OCI-LY1 (cell line): ENCODE measurements at regions not wholly inside any gene's neighbourhood (a gene's known extent, or its start where the extent isn't known, plus 50 kb on each side); places are given as distances from the start of the nearest gene placed in this dataset.

Experiments used
- H2AFZ ChIP-seq: fragments of 200-600 bp; sonication (generic), shearing (Covaris generic); 2 replicates; pipeline ENCODE4 v1.6.0; 2014; ENCODE audit warnings: antibody characterized with exemption, mild to moderate bottlenecking, low read length
- H3F3A ChIP-seq: fragments of 200-600 bp; sonication (generic), shearing (Covaris generic); 2 replicates; pipeline ENCODE4 v1.6.0; 2014; ENCODE audit warnings: mild to moderate bottlenecking, antibody characterized with exemption, low read length, moderate library complexity; ENCODE audit not compliant: insufficient read depth
- H3K27ac ChIP-seq: fragments of 200-600 bp; sonication (generic); 2 replicates; pipeline ENCODE4 v1.5.1; 2014; ENCODE audit warnings: low read length, mixed run types, mild to moderate bottlenecking, low read depth; ENCODE audit not compliant: poor library complexity, severe bottlenecking
- H3K27me3 ChIP-seq: fragments of 200-600 bp; sonication (generic); 2 replicates; pipeline ENCODE4 v1.6.0; 2014; ENCODE audit warnings: antibody characterized with exemption, mild to moderate bottlenecking, low read length, moderate library complexity; ENCODE audit not compliant: insufficient read depth
- H3K36me3 ChIP-seq: fragments of 200-600 bp; sonication (generic); 2 replicates; pipeline ENCODE4 v1.6.1; 2014; ENCODE audit warnings: mild to moderate bottlenecking, antibody characterized with exemption, low read length, moderate library complexity, mixed read lengths; ENCODE audit not compliant: insufficient read depth
- H3K4me1 ChIP-seq: fragments of 200-600 bp; sonication (generic); 2 replicates; pipeline ENCODE4 v1.5.1; 2014; ENCODE audit warnings: mild to moderate bottlenecking, low read length, moderate library complexity; ENCODE audit not compliant: insufficient read depth, severe bottlenecking
- H3K4me2 ChIP-seq: fragments of 200-600 bp; sonication (generic), shearing (Covaris generic); 2 replicates; pipeline ENCODE4 v1.6.1; 2014; ENCODE audit warnings: low read length
- H3K4me3 ChIP-seq: fragments of 200-600 bp; sonication (generic); 2 replicates; pipeline ENCODE4 v1.5.1; 2014; ENCODE audit warnings: low read length, low read depth, mild to moderate bottlenecking, mixed read lengths; ENCODE audit not compliant: poor library complexity, severe bottlenecking
- H3K79me2 ChIP-seq: fragments of 200-600 bp; shearing (Covaris generic); 2 replicates; pipeline ENCODE4 v1.6.1; 2016; ENCODE audit warnings: mixed run types, low read length, mixed read lengths; ENCODE audit not compliant: insufficient read depth
- H3K9ac ChIP-seq: fragments of 200-600 bp; sonication (generic), shearing (Covaris generic); 2 replicates; pipeline ENCODE4 v1.6.1; 2014; ENCODE audit warnings: mild to moderate bottlenecking, low read length, mixed read lengths
- H3K9me2 ChIP-seq: fragments of 200-600 bp; sonication (generic), shearing (Covaris generic); 2 replicates; pipeline ENCODE4 v1.6.1; 2014; ENCODE audit warnings: low read depth, mild to moderate bottlenecking, low read length, mixed read lengths
- H3K9me3 ChIP-seq: fragments of 200-600 bp; shearing (Covaris generic); 2 replicates; pipeline ENCODE4 v1.6.1; 2014; ENCODE audit warnings: low read length, mixed read lengths
- H4K20me1 ChIP-seq: fragments of 200-600 bp; sonication (generic), shearing (Covaris generic); 2 replicates; pipeline ENCODE4 v1.6.0; 2016; ENCODE audit warnings: mild to moderate bottlenecking, low read length; ENCODE audit not compliant: insufficient read depth
- CTCF ChIP-seq: fragments of 200-600 bp; sonication (generic), shearing (Covaris generic); IDR thresholded peaks from 2 replicates; pipeline ENCODE4 v1.5.1; 2017; ENCODE audit warnings: mild to moderate bottlenecking, antibody characterized with exemption, low read length, moderate library complexity, mixed read lengths
- EZH2 ChIP-seq: fragments of 200-600 bp; sonication (generic), shearing (Covaris generic); IDR thresholded peaks from 2 replicates; pipeline ENCODE4 v1.8.0; 2017; ENCODE audit warnings: borderline replicate concordance, mixed run types, mild to moderate bottlenecking, antibody characterized with exemption, low read length, moderate library complexity, mixed read lengths

DNA sequence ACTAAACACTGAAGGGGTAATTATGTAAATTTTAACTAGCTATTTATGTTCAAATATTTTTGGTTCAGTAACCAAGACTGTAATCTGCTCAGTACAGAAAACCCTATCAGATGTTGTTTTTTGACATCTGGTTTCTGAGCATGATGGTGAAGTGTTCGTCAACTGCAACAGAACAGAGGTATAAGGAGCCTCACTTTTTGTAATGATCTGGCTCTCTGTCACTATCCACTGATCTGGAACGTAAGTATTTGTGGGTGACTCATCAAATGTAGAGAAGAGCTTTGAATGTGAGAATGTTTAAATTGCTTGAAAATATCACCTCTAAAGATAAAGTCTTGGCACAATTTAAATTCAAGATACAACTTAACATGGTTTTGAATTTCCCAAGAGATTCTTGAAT lies 213.6 kb upstream of the FAM98A start:
- Histone ChIP-seq H3K27ac (no peak overlapping the region), H3K9me2 (no peaks in the 10 kb centered on the region), H3K4me1 (no peaks in the 10 kb centered on the region), H2AFZ (no peak overlapping the region), H4K20me1 (no peaks in the 10 kb centered on the region), H3K4me3 (no peak overlapping the region), H3K27me3 (no peaks in the 10 kb centered on the region), H3K36me3 (no peaks in the 10 kb centered on the region), H3K9ac (no peak overlapping the region), H3F3A (no peaks in the 10 kb centered on the region), H3K9me3 (no peaks in the 10 kb centered on the region), H3K4me2 (no peak overlapping the region), H3K79me2 (no peaks in the 10 kb centered on the region)
- TF ChIP-seq CTCF (no peak), EZH2 (no peak)

GRCh38 chr2:33810046-33810835 lies 211.1 kb upstream of the FAM98A start:
- Histone ChIP-seq H3K36me3 (no peaks in the 10 kb centered on the region), H4K20me1 (no peaks in the 10 kb centered on the region)
- TF ChIP-seq EZH2 = no peak

DNA sequence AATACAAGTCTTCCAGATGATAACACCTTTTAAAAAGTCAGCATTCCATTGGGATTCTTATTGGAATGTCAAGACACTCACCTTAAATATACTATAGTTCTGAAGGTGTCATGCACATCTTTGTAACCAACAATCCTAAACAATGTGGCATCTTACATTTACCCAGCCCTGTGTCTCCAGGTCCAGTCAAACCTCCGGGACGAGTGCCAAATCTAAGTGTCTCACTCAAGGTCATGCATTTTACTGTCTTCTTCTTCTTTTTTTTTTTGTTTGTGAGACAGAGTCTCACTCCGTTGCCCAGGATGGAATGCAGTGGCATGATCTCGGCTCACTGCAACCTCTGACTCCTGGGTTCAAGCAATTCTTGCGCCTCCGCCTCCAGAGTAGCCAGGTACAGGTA lies 206.9 kb upstream of the FAM98A start:
- H3K36me3 ChIP-seq = no peaks in the 10 kb centered on the region
- no peak overlapping the region for H3K4me2 ChIP-seq
- TF ChIP-seq CTCF = no peak
- H3K79me2 ChIP-seq = no peaks in the 10 kb centered on the region
- H3K27ac ChIP-seq = no peak overlapping the region
- no peaks in the 10 kb centered on the region for H3K27me3 ChIP-seq
- no peak overlapping the region for H3K4me3 ChIP-seq
- no peaks in the 10 kb centered on the region for H3K9me2 ChIP-seq
- no peak overlapping the region for H3K9ac ChIP-seq
- H3F3A ChIP-seq = no peaks in the 10 kb centered on the region
- H2AFZ ChIP-seq = no peak overlapping the region
- no peaks in the 10 kb centered on the region for H3K4me1 ChIP-seq
- no peaks in the 10 kb centered on the region for H4K20me1 ChIP-seq
- H3K9me3 ChIP-seq = no peaks in the 10 kb centered on the region

More at GRCh38 chr2:33810046-33810835, 211.1 kb upstream of the FAM98A start:
- Histone ChIP-seq H3K9me2 (no peaks in the 10 kb centered on the region), H2AFZ (no peak overlapping the region), H3K4me2 (no peak overlapping the region), H3K4me3 (no peak overlapping the region), H3K79me2 (no peaks in the 10 kb centered on the region), H3K9me3 (no peaks in the 10 kb centered on the region), H3K9ac (no peak overlapping the region), H3K27ac (no peak overlapping the region), H3K4me1 (no peaks in the 10 kb centered on the region), H3F3A (no peaks in the 10 kb centered on the region), H3K27me3 (no peaks in the 10 kb centered on the region)

DNA sequence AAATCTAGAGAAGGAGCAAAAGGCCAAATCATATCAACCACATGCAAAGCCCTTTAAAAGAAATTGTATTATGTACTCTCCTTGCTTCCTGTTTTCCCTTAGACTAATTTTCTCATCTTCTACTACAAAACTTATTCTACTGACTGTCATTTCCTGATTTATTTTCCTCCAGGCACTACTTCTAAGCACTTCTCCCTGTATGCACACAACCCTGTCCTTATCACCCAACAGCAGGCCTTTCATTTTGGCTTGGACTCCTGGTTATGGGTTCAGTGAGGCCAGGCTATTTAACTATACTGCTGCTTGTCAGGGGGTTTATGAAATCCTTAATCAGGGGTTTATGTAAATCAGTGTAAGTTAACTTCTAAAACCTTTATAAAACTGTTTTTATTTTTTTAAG lies 205.1 kb upstream of the FAM98A start:
- H4K20me1 ChIP-seq = no peaks in the 10 kb centered on the region
- no peaks in the 10 kb centered on the region for H3K79me2 ChIP-seq
- no peaks in the 10 kb centered on the region for H3K9me3 ChIP-seq
- H3K36me3 ChIP-seq = no peaks in the 10 kb centered on the region
- H3K27ac ChIP-seq = no peak overlapping the region
- no peak overlapping the region for H3K4me3 ChIP-seq
- no peaks in the 10 kb centered on the region for H3F3A ChIP-seq
- no peak overlapping the region for H3K4me2 ChIP-seq
- no peak overlapping the region for H2AFZ ChIP-seq
- H3K9ac ChIP-seq = no peak overlapping the region
- H3K27me3 ChIP-seq = no peaks in the 10 kb centered on the region
- TF ChIP-seq EZH2 (no peak), CTCF (no peak)
- no peaks in the 10 kb centered on the region for H3K4me1 ChIP-seq
- no peaks in the 10 kb centered on the region for H3K9me2 ChIP-seq
